OCI-LY7 (cell line): ENCODE measurements at regions not wholly inside any gene's neighbourhood (a gene's known extent, or its start where the extent isn't known, plus 50 kb on each side); places are given as distances from the start of the nearest gene placed in this dataset.

Experiments used
- EZH2phosphoT487 ChIP-seq: fragments of 200-600 bp; sonication (generic); IDR thresholded peaks from 2 replicates; pipeline ENCODE4 v1.6.1; 2018; ENCODE audit warnings: low read depth, borderline replicate concordance, mild to moderate bottlenecking, mixed run types, antibody characterized with exemption, low read length, moderate library complexity, mixed read lengths
- TF ChIP-seq, protein P1 (sequence below): fragments of 200-600 bp; sonication (generic); conservative IDR thresholded peaks from 2 replicates; pipeline ENCODE4 v1.5.1; 2014; ENCODE audit warnings: mild to moderate bottlenecking, antibody characterized with exemption, low read length, moderate library complexity, mixed read lengths

DNA sequence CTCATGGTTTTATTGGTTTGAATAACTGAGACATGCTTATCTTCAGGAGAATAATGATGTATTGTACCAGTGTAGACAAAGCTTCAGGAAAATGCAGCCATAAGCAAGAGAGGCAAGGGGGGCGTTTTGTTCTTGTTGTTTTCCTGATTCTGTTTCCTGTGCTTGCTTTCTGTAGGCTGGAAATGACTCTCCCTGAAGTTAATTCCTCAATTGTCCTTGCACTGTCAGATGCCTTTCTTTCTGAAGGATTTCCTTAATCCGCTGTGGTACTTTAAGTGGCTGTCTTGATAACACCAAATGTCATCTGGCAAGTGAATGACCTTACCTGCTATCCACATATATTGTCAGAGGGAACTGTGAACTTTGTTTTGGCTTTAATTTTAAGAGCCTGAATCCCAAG lies 220.0 kb downstream of the NEDD1 start:
- TF ChIP-seq, protein P1, sequence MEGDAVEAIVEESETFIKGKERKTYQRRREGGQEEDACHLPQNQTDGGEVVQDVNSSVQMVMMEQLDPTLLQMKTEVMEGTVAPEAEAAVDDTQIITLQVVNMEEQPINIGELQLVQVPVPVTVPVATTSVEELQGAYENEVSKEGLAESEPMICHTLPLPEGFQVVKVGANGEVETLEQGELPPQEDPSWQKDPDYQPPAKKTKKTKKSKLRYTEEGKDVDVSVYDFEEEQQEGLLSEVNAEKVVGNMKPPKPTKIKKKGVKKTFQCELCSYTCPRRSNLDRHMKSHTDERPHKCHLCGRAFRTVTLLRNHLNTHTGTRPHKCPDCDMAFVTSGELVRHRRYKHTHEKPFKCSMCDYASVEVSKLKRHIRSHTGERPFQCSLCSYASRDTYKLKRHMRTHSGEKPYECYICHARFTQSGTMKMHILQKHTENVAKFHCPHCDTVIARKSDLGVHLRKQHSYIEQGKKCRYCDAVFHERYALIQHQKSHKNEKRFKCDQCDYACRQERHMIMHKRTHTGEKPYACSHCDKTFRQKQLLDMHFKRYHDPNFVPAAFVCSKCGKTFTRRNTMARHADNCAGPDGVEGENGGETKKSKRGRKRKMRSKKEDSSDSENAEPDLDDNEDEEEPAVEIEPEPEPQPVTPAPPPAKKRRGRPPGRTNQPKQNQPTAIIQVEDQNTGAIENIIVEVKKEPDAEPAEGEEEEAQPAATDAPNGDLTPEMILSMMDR: no peak
- no peak for TF ChIP-seq EZH2phosphoT487
